AG04450 (cell line): ENCODE measurements at regions not wholly inside any gene's neighbourhood (a gene's known extent, or its start where the extent isn't known, plus 50 kb on each side); places are given as distances from the start of the nearest gene placed in this dataset.

Experiments
- CTCF ChIA-PET: fragments of 300-600, 350-600 bp; formaldehyde crosslinking; extraction: SDS; loops from one replicate; lab custom pipeline; 2022; ENCODE audit warnings: antibody characterized with exemption, inconsistent platforms; lab: Charles Lee
- POLR2A ChIA-PET: fragments of 350-600 bp; formaldehyde crosslinking; extraction: SDS; loops from one replicate; lab custom pipeline; 2021; ENCODE audit warnings: antibody characterized with exemption, inconsistent platforms; lab: Yijun Ruan, JAX
- DNase-seq: peaks from one replicate; pipeline ENCODE4 v3.0.0-alpha.2; 2011; ENCODE audit warnings: low read depth, low spot score
- H3K27ac ChIP-seq: one replicate; pipeline ENCODE4 v1.5.1; 2012; ENCODE audit warnings: low read depth, low read length, control low read depth
- H3K27me3 ChIP-seq: one replicate; pipeline ENCODE4 v1.6.0; 2012; ENCODE audit warnings: low read length; ENCODE audit not compliant: control insufficient read depth, insufficient read depth
- H3K4me3 ChIP-seq: 2 replicates; pipeline ENCODE4 v1.5.1; 2011; ENCODE audit warnings: mild to moderate bottlenecking, low read depth, low read length, control low read depth
- H3K9me3 ChIP-seq: 2 replicates; pipeline ENCODE4 v1.5.1; 2012; ENCODE audit warnings: low read length; ENCODE audit not compliant: control insufficient read depth, insufficient read depth
- TF ChIP-seq, protein P1 (sequence below): IDR thresholded peaks from 2 replicates; pipeline ENCODE4 v1.5.1; 2011; ENCODE audit warnings: low read depth, low read length, control low read depth, inconsistent platforms

GRCh38 chr14:104510794-104511611 lies 68.6 kb upstream of the C14orf180 start:
- POLR2A ChIA-PET, result no interaction called here
- CTCF ChIA-PET, result no interaction called here
- H3K27me3 ChIP-seq, result no peaks in the 10 kb centered on the region

DNA sequence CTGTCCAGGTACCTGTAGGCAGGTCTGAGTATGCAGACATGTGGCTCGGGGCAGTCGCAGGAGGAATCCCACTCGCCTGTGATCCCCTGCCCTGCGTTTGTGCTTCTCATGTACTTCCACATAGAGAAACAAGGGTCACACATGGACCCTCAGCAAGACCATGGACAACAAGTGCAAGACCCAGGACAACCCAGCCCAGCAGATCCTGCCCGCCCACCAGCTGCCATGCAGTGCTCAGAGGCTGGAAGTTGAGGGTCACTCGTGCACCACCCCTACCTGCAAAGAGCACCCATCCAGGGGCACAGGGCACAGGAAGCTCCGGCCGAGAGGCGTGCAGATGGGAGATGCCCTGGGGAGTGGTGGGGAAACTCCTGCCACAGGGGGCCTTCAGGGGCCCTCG lies 67.5 kb upstream of the C14orf180 start:
- H3K27ac ChIP-seq, result no peak overlapping the region
- TF ChIP-seq, protein P1, sequence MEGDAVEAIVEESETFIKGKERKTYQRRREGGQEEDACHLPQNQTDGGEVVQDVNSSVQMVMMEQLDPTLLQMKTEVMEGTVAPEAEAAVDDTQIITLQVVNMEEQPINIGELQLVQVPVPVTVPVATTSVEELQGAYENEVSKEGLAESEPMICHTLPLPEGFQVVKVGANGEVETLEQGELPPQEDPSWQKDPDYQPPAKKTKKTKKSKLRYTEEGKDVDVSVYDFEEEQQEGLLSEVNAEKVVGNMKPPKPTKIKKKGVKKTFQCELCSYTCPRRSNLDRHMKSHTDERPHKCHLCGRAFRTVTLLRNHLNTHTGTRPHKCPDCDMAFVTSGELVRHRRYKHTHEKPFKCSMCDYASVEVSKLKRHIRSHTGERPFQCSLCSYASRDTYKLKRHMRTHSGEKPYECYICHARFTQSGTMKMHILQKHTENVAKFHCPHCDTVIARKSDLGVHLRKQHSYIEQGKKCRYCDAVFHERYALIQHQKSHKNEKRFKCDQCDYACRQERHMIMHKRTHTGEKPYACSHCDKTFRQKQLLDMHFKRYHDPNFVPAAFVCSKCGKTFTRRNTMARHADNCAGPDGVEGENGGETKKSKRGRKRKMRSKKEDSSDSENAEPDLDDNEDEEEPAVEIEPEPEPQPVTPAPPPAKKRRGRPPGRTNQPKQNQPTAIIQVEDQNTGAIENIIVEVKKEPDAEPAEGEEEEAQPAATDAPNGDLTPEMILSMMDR, result no peak
- H3K9me3 ChIP-seq, result peaks cover 65% of the 10 kb centered on the region
- ChIA-PET POLR2A (no interaction called here), CTCF (no interaction called here)
- no peak for DNase-seq
- no peaks in the 10 kb centered on the region for H3K27me3 ChIP-seq
- no peak overlapping the region for H3K4me3 ChIP-seq

More at GRCh38 chr14:104510794-104511611, 68.6 kb upstream of the C14orf180 start:
- H3K9me3 ChIP-seq, result peaks cover 67% of the 10 kb centered on the region
- DNase-seq, result no peak
- TF ChIP-seq, protein P1, result no peak
- no peak overlapping the region for H3K27ac ChIP-seq
- H3K4me3 ChIP-seq, result no peak overlapping the region

GRCh38 chr14:104512771-104513640 lies 66.6 kb upstream of the C14orf180 start:
- H3K27me3 ChIP-seq, result no peaks in the 10 kb centered on the region
- no peak for DNase-seq
- TF ChIP-seq, protein P1, result no peak
- H3K9me3 ChIP-seq, result peaks cover 71% of the 10 kb centered on the region
- no peak overlapping the region for H3K4me3 ChIP-seq
- POLR2A ChIA-PET, result no interaction called here
- H3K27ac ChIP-seq, result no peak overlapping the region
- CTCF ChIA-PET, result no interaction called here

- ChIA-PET CTCF (no interaction called here), POLR2A (no interaction called here)
- peaks cover 72% of the 10 kb centered on the region for H3K9me3 ChIP-seq
- H3K27ac ChIP-seq, result no peak overlapping the region
- DNase-seq, result no peak
- no peaks in the 10 kb centered on the region for H3K27me3 ChIP-seq
- TF ChIP-seq, protein P1, result no peak
- no peak overlapping the region for H3K4me3 ChIP-seq
Measured at GRCh38 chr14:104513641-104514046, 65.9 kb upstream of the C14orf180 start.
